Neural crest cell (in vitro differentiated cells): ENCODE measurements at regions not wholly inside any gene's neighbourhood (a gene's known extent, or its start where the extent isn't known, plus 50 kb on each side); places are given as distances from the start of the nearest gene placed in this dataset.
"Not testable (repeated sequence)": the region's sequence is repeated elsewhere in the genome, so short reads cannot be mapped to it uniquely, and the experiment has no call there.

Source experiments
- DNase-seq: peaks from one replicate; pipeline ENCODE4 v3.0.0; 2021; ENCODE audit warnings: low read depth, mixed read lengths, low spot score
- H3K27ac Mint-ChIP-seq: one replicate; pipeline ENCODE4 v1.8.0; 2021; ENCODE audit warnings: mild to moderate bottlenecking, mixed read lengths; ENCODE audit not compliant: unreplicated experiment
- H3K27me3 Mint-ChIP-seq: 2 replicates; pipeline ENCODE4 v1.8.0; 2021; ENCODE audit warnings: low read depth, mild to moderate bottlenecking, mixed read lengths
- H3K36me3 Mint-ChIP-seq: 2 replicates; pipeline ENCODE4 v1.8.0; 2021; ENCODE audit warnings: low read depth, mild to moderate bottlenecking, mixed read lengths
- H3K4me1 Mint-ChIP-seq: 2 replicates; pipeline ENCODE4 v1.8.0; 2021; ENCODE audit warnings: mixed read lengths
- H3K4me3 Mint-ChIP-seq: one replicate; pipeline ENCODE4 v1.8.0; 2021; ENCODE audit warnings: mild to moderate bottlenecking, mixed read lengths
- H3K9me3 Mint-ChIP-seq: 2 replicates; pipeline ENCODE4 v1.8.0; 2021; ENCODE audit warnings: mixed read lengths
- CTCF ChIP-seq: fragments of 200-600 bp; sonication (generic); conservative IDR thresholded peaks from 2 replicates; pipeline ENCODE4 v1.5.0; 2021; ENCODE audit warnings: antibody characterized with exemption, mild to moderate bottlenecking

GRCh38 chr12:84408936-84409335 is 503.7 kb downstream of the SLC6A15 start:
- no peak overlapping the region for H3K4me3 Mint-ChIP-seq
- no peak for TF ChIP-seq CTCF
- DNase-seq = no peak
- no peaks in the 10 kb centered on the region for H3K36me3 Mint-ChIP-seq
- H3K4me1 Mint-ChIP-seq = no peaks in the 10 kb centered on the region
- H3K27me3 Mint-ChIP-seq = no peaks in the 10 kb centered on the region
- no peak overlapping the region for H3K27ac Mint-ChIP-seq
- H3K9me3 Mint-ChIP-seq = peaks cover 2% of the 10 kb centered on the region

GRCh38 chr12:84406720-84407119 is 505.9 kb downstream of the SLC6A15 start:
- H3K4me1 Mint-ChIP-seq, H3K27me3 Mint-ChIP-seq, H3K36me3 Mint-ChIP-seq, H3K9me3 Mint-ChIP-seq, DNase-seq, H3K27ac Mint-ChIP-seq, H3K4me3 Mint-ChIP-seq: not testable (repeated sequence)

DNA sequence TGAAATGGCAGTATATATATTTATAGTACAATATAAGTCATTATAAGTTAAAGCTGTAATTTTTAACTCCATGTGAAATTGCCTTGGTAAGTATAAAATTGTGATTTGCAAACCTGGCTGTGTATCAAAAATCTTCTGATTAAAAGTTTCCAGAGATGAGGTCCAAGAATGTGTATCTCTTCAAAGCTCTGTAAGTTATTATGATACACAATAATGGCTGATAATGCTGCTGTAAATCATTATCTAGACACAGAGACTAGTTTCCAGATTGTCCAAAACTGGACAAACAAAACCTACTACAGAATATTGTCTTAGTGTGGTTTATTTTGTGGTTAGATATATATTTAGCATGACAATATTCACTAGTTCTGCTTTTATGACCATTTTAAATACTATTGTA is 514.8 kb downstream of the SLC6A15 start:
- Mint-ChIP-seq H3K4me1 (no peaks in the 10 kb centered on the region), H3K27ac (no peak overlapping the region), H3K27me3 (no peaks in the 10 kb centered on the region), H3K4me3 (no peak overlapping the region), H3K36me3 (no peaks in the 10 kb centered on the region), H3K9me3 (peaks cover 3% of the 10 kb centered on the region)
- no peak for TF ChIP-seq CTCF
- no peak for DNase-seq

- DNase-seq = no peak
- H3K9me3 Mint-ChIP-seq = peaks cover 3% of the 10 kb centered on the region
- H3K36me3 Mint-ChIP-seq = no peaks in the 10 kb centered on the region
- no peak overlapping the region for H3K27ac Mint-ChIP-seq
- H3K4me3 Mint-ChIP-seq = no peak overlapping the region
- no peaks in the 10 kb centered on the region for H3K27me3 Mint-ChIP-seq
- H3K4me1 Mint-ChIP-seq = no peaks in the 10 kb centered on the region
- TF ChIP-seq CTCF = no peak
Observed at GRCh38 chr12:84397263-84397662, 515.3 kb downstream of the SLC6A15 start.

- not testable (repeated sequence) for H3K27ac Mint-ChIP-seq, H3K9me3 Mint-ChIP-seq, H3K4me1 Mint-ChIP-seq, H3K4me3 Mint-ChIP-seq, H3K36me3 Mint-ChIP-seq, DNase-seq, H3K27me3 Mint-ChIP-seq
Observed at GRCh38 chr12:84391176-84391575, 521.4 kb downstream of the SLC6A15 start.

GRCh38 chr12:84384384-84384783 is 528.2 kb downstream of the SLC6A15 start:
- TF ChIP-seq CTCF = no peak
- H3K4me1 Mint-ChIP-seq = no peaks in the 10 kb centered on the region
- no peak for DNase-seq
- no peaks in the 10 kb centered on the region for H3K27me3 Mint-ChIP-seq
- H3K36me3 Mint-ChIP-seq = peaks cover 3% of the 10 kb centered on the region
- peaks cover 5% of the 10 kb centered on the region for H3K9me3 Mint-ChIP-seq
- H3K4me3 Mint-ChIP-seq = no peak overlapping the region
- no peak overlapping the region for H3K27ac Mint-ChIP-seq

DNA sequence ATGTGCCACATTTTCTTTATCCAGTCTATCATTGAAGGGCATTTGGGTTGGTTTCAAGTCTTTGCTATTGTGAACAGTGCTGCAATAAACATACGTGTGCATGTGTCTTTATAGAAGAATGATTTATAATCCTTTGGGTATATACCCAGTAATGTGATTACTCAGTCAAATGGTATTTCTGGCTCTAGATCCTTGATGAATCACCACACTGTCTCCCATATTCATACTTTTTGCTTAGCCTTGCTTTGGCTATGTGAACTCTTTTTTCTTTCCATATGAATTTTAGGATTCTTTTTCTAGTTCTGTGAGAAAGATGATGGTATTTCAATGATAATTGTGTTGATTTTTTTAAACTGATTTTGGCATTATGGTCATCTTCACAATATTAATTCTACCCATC is 530.1 kb downstream of the SLC6A15 start:
- H3K9me3 Mint-ChIP-seq, H3K4me1 Mint-ChIP-seq: not testable (repeated sequence)

More for the DNA sequence above, 530.1 kb downstream of the SLC6A15 start:
- not testable (repeated sequence) for H3K27me3 Mint-ChIP-seq, H3K4me3 Mint-ChIP-seq, DNase-seq, H3K27ac Mint-ChIP-seq, H3K36me3 Mint-ChIP-seq
